Gastrocnemius medialis (tissue), 4 donors: ENCODE measurements at regions not wholly inside any gene's neighbourhood (a gene's known extent, or its start where the extent isn't known, plus 50 kb on each side); places are given as distances from the start of the nearest gene placed in this dataset.

Experiments used
- CTCF ChIP-seq, 5 experiments: fragments of 450-650 bp in 3 of 5; fragments of 200-600 bp in 2 of 5; sonication (generic) in 2 of 5; IDR thresholded peaks in 4 of 5; conservative IDR thresholded peaks in 1 of 5; 1 replicate in 4 of 5; 2 replicates in 1 of 5; pipeline ENCODE4 v1.5.1; 2016 to 2019; ENCODE audit warnings: antibody characterized with exemption in 5 of 5, mild to moderate bottlenecking in 3 of 5, moderate library complexity in 3 of 5
- POLR2A ChIP-seq, 2 donors: fragments of 450-650 bp; IDR thresholded peaks; one replicate each; pipeline ENCODE4 v1.6.1; 2017; ENCODE audit warnings: antibody characterized with exemption in 2 of 2, mild to moderate bottlenecking in 2 of 2, moderate library complexity in 2 of 2

- TF ChIP-seq POLR2A (IDR thresholded peaks at IDR 0.05) (no peak), CTCF (IDR thresholded peaks at IDR 0.05 in 4 of 5, conservative IDR thresholded peaks at IDR 0.05 in 1 of 5) (no peak)
Measured at GRCh38 chr4:62274782-62275181, 1074.7 kb downstream of the ADGRL3 start.
